ENCODE measurements at regions not wholly inside any gene's neighbourhood (a gene's known extent, or its start where the extent isn't known, plus 50 kb on each side); places are given as distances from the start of the nearest gene placed in this dataset.

GRCh38 chr20:51968151-51968550 lies 165.8 kb upstream of the SALL4 start:
- intact Hi-C loops (cut with DNase I; ENCODE audit: low total_unique reads) = no loop called here
- Histone ChIP-seq H3K4me3 (no peak overlapping the region), H3K36me3 (no peaks in the 10 kb centered on the region), H3K27ac (no peak overlapping the region), H3K27me3 (no peaks in the 10 kb centered on the region), H3K4me1 (no peaks in the 10 kb centered on the region), H3K9me3 (no peaks in the 10 kb centered on the region)
- TF ChIP-seq CTCF (IDR thresholded peaks at IDR 0.05) (no peak), POLR2AphosphoS5 (IDR thresholded peaks at IDR 0.05) (no peak), POLR2A (IDR thresholded peaks at IDR 0.05) (no peak)
- no peak for DNase-seq (ENCODE audit: low spot score in 2 of 2)

GRCh38 chr20:51966296-51966971 lies 164.1 kb upstream of the SALL4 start:
- no peak for DNase-seq (ENCODE audit: low spot score in 2 of 2)
- Histone ChIP-seq H3K27me3 (no peaks in the 10 kb centered on the region), H3K4me1 (no peaks in the 10 kb centered on the region), H3K4me3 (no peak overlapping the region), H3K27ac (no peak overlapping the region), H3K9me3 (no peaks in the 10 kb centered on the region), H3K36me3 (no peaks in the 10 kb centered on the region)
- intact Hi-C loops (cut with DNase I; ENCODE audit: low total_unique reads) = no loop called here
- TF ChIP-seq CTCF (IDR thresholded peaks at IDR 0.05) (peak in 2 of 3 donors; percentile 19 to 28), POLR2A (IDR thresholded peaks at IDR 0.05) (no peak), POLR2AphosphoS5 (IDR thresholded peaks at IDR 0.05) (no peak)

- H3K27ac ChIP-seq = no peak overlapping the region
- H3K36me3 ChIP-seq = no peaks in the 10 kb centered on the region
- H3K9me3 ChIP-seq = no peaks in the 10 kb centered on the region
- TF ChIP-seq CTCF (IDR thresholded peaks at IDR 0.05) (no peak), POLR2A (IDR thresholded peaks at IDR 0.05) (no peak), POLR2AphosphoS5 (IDR thresholded peaks at IDR 0.05) (no peak)
- no peak for DNase-seq (ENCODE audit: low spot score in 2 of 2)
- peak overlapping the region in 2 of 3 donors; percentile 9 to 31 for H3K4me3 ChIP-seq
- H3K27me3 ChIP-seq = no peaks in the 10 kb centered on the region
- intact Hi-C loops (cut with DNase I; ENCODE audit: low total_unique reads) = no loop called here
- H3K4me1 ChIP-seq = no peaks in the 10 kb centered on the region
These were observed 159.8 kb upstream of the SALL4 start for GRCh38 chr20:51961964-51962761.

GRCh38 chr20:51960047-51960675 lies 157.8 kb upstream of the SALL4 start:
- Histone ChIP-seq H3K27ac (no peak overlapping the region), H3K36me3 (no peaks in the 10 kb centered on the region), H3K4me3 (no peak overlapping the region), H3K9me3 (no peaks in the 10 kb centered on the region), H3K4me1 (no peaks in the 10 kb centered on the region), H3K27me3 (no peaks in the 10 kb centered on the region)
- TF ChIP-seq POLR2A (IDR thresholded peaks at IDR 0.05) (no peak), CTCF (IDR thresholded peaks at IDR 0.05) (no peak), POLR2AphosphoS5 (IDR thresholded peaks at IDR 0.05) (no peak)
- no peak for DNase-seq (ENCODE audit: low spot score in 2 of 2)
- intact Hi-C loops (cut with DNase I; ENCODE audit: low total_unique reads) = no loop called here

GRCh38 chr20:51959066-51959542 lies 156.8 kb upstream of the SALL4 start:
- intact Hi-C loops (cut with DNase I; ENCODE audit: low total_unique reads) = no loop called here
- no peaks in the 10 kb centered on the region for H3K9me3 ChIP-seq
- H3K36me3 ChIP-seq = no peaks in the 10 kb centered on the region
- no peaks in the 10 kb centered on the region for H3K4me1 ChIP-seq
- no peak for DNase-seq (ENCODE audit: low spot score in 2 of 2)
- TF ChIP-seq POLR2A (IDR thresholded peaks at IDR 0.05) (no peak), CTCF (IDR thresholded peaks at IDR 0.05) (no peak), POLR2AphosphoS5 (IDR thresholded peaks at IDR 0.05) (no peak)
- H3K4me3 ChIP-seq = no peak overlapping the region
- H3K27me3 ChIP-seq = no peaks in the 10 kb centered on the region
- H3K27ac ChIP-seq = no peak overlapping the region
